GM12878 (cell line): ENCODE measurements at regions not wholly inside any gene's neighbourhood (a gene's known extent, or its start where the extent isn't known, plus 50 kb on each side); places are given as distances from the start of the nearest gene placed in this dataset.

Experiments
- ATAC-seq: fragments of 200-7000 bp; cut with Tn5 transposase; 3 replicates; pipeline ENCODE4 v1.9.1; 2020; ENCODE audit warnings: mild to moderate bottlenecking, moderate library complexity
- BruUV-seq: library from RNA; stranded (reverse); fragments of 400-500 nt; replicated peaks from 2 replicates; lab custom pipeline; 2021; lab: Mats Ljungman, UMichigan
- CTCF ChIA-PET: fragments of 300-600 bp; sonication (Branson Sonifier 250); formaldehyde crosslinking; extraction: SDS; loops from one replicate; lab custom pipeline; 2021; ENCODE audit warnings: inconsistent platforms; lab: Yijun Ruan, JAX
- POLR2A ChIA-PET: fragments of 350-600 bp; formaldehyde crosslinking; extraction: SDS; loops from one replicate; lab custom pipeline; 2021; ENCODE audit warnings: inconsistent platforms; lab: Charles Lee
- RAD21 ChIA-PET: fragments of 300-600 bp; sonication (Branson Sonifier 250); formaldehyde crosslinking; loops from one replicate; lab custom pipeline; 2023; ENCODE audit warnings: antibody characterized with exemption; ENCODE audit not compliant: unreplicated experiment; lab: Charles Lee
- SMC1A ChIA-PET: fragments of 300-600 bp; sonication (Branson Sonifier 250); formaldehyde crosslinking; loops from one replicate; lab custom pipeline; 2023; ENCODE audit not compliant: unreplicated experiment, uncharacterized antibody; lab: Charles Lee
- DNase-seq: peaks from one replicate; pipeline ENCODE4 v3.0.0-alpha.2; 2011; ENCODE audit warnings: low read depth, low spot score
- FAIRE-seq: peaks from 3 replicates; lab custom pipeline; 2011; peaks lifted over from hg19 to GRCh38; lab: Jason Lieb, UNC
- H2AFZ ChIP-seq: 2 replicates; pipeline ENCODE4 v1.6.0; 2011; ENCODE audit warnings: low read depth, low read length, control low read depth; ENCODE audit not compliant: control insufficient read depth
- H3K27ac ChIP-seq: 2 replicates; pipeline ENCODE4 v1.5.1; 2011; ENCODE audit warnings: control low read depth; ENCODE audit not compliant: control insufficient read depth, insufficient read depth
- H3K27me3 ChIP-seq, 2 experiments: replicated peaks in 1 of 2; 2 replicates each; pipeline versions ENCODE4 v1.6.0 to v1.6.1; 2011; ENCODE audit warnings: low read length in 1 of 2; ENCODE audit not compliant: control insufficient read depth in 2 of 2, insufficient read depth in 2 of 2
- H3K36me3 ChIP-seq, 2 experiments: 2 replicates each; pipeline ENCODE4 v1.5.1; 2011; ENCODE audit warnings: low read length in 1 of 2; ENCODE audit not compliant: control insufficient read depth in 2 of 2, insufficient read depth in 2 of 2
- H3K4me1 ChIP-seq: 2 replicates; pipeline ENCODE4 v1.6.1; 2011; ENCODE audit warnings: mild to moderate bottlenecking, low read length, moderate library complexity, mixed read lengths; ENCODE audit not compliant: control insufficient read depth, insufficient read depth
- H3K4me2 ChIP-seq: 2 replicates; pipeline ENCODE4 v1.6.0; 2011; ENCODE audit warnings: control low read depth; ENCODE audit not compliant: control insufficient read depth, insufficient read depth
- H3K4me3 ChIP-seq: fragments of 200-600 bp; sonication (generic); 2 replicates; pipeline ENCODE4 v1.5.1; 2016
- H3K79me2 ChIP-seq: 2 replicates; pipeline ENCODE4 v1.6.0; 2011; ENCODE audit warnings: low read length; ENCODE audit not compliant: control insufficient read depth, insufficient read depth
- H3K9ac ChIP-seq: 2 replicates; pipeline ENCODE4 v1.8.0; 2011; ENCODE audit warnings: low read length, control low read depth, mixed read lengths; ENCODE audit not compliant: control insufficient read depth, insufficient read depth
- H3K9me3 ChIP-seq: replicated peaks from 3 replicates; pipeline ENCODE4 v1.5.1; 2011; ENCODE audit warnings: mild to moderate bottlenecking, low read length; ENCODE audit not compliant: control insufficient read depth, insufficient read depth
- H4K20me1 ChIP-seq: 2 replicates; pipeline ENCODE4 v1.6.0; 2011; ENCODE audit not compliant: control insufficient read depth, insufficient read depth
- HDGF ChIP-seq: fragments of 450-650 bp; IDR thresholded peaks from 2 replicates; pipeline ENCODE4 v1.6.1; 2016; ENCODE audit warnings: antibody characterized with exemption
- KAT2A ChIP-seq: conservative IDR thresholded peaks from 2 replicates; pipeline ENCODE4 v1.6.1; 2011; ENCODE audit warnings: low read depth, low read length; ENCODE audit not compliant: control insufficient read depth
- MLLT1 ChIP-seq: fragments of 450-650 bp; IDR thresholded peaks from 2 replicates; pipeline ENCODE4 v1.6.1; 2016; ENCODE audit warnings: mild to moderate bottlenecking
- MXI1 ChIP-seq: fragments of 150-350 bp; IDR thresholded peaks from 2 replicates; pipeline ENCODE4 v1.6.1; 2011; ENCODE audit warnings: low read depth, mild to moderate bottlenecking, inconsistent platforms, low read length, improper control_type of control experiment
- NBN ChIP-seq: fragments of 450-650 bp; IDR thresholded peaks from 2 replicates; pipeline ENCODE4 v1.6.1; 2016
- RAD21 ChIP-seq: IDR thresholded peaks from 2 replicates; pipeline ENCODE4 v1.6.1; 2011; ENCODE audit warnings: mild to moderate bottlenecking, low read depth, low read length, moderate library complexity; ENCODE audit not compliant: insufficient read depth
- REST ChIP-seq: IDR thresholded peaks from 2 replicates; pipeline ENCODE4 v1.6.1; 2012; ENCODE audit warnings: mild to moderate bottlenecking, low read depth, low read length
- SKIL ChIP-seq: fragments of 450-650 bp; IDR thresholded peaks from 2 replicates; pipeline ENCODE4 v1.6.1; 2017; ENCODE audit warnings: mild to moderate bottlenecking, low read depth, inconsistent platforms; ENCODE audit not compliant: poor library complexity, severe bottlenecking
- SMC3 ChIP-seq: IDR thresholded peaks from 2 replicates; pipeline ENCODE4 v1.6.1; 2011; ENCODE audit warnings: low read length, improper control_type of control experiment, borderline replicate concordance
- SREBF2 ChIP-seq: IDR thresholded peaks from 2 replicates; pipeline ENCODE4 v1.6.1; 2012; ENCODE audit warnings: mild to moderate bottlenecking, low read length
- TCF12 ChIP-seq: IDR thresholded peaks from 2 replicates; pipeline ENCODE4 v1.6.1; 2011; ENCODE audit warnings: low read depth, mild to moderate bottlenecking, low read length
- TCF3 ChIP-seq: IDR thresholded peaks from 2 replicates; pipeline ENCODE4 v1.6.1; 2012; ENCODE audit warnings: low read depth, mild to moderate bottlenecking, low read length, borderline replicate concordance; ENCODE audit not compliant: insufficient read depth
- YY1 ChIP-seq: IDR thresholded peaks from 2 replicates; pipeline ENCODE4 v1.6.1; 2011; ENCODE audit warnings: low read depth, mild to moderate bottlenecking, low read length
- WGBS: methylation state at CpG from one replicate; pipeline ENCODE4 v1.1.6; 2016; ENCODE audit warnings: low lambda C conversion rate; ENCODE audit not compliant: insufficient replicate concordance, insufficient coverage; ENCODE audit errors: missing lambda C conversion rate; 5-methylcytosine and 5-hydroxymethylcytosine counted together
- in situ Hi-C: fragments of 300-500 bp; cut with MboI; formaldehyde crosslinking; loops from 9 replicates; pipeline ENCODE4 v1.14.3; 2018; ENCODE audit warnings: mixed read lengths
- intact Hi-C: fragments of 100-400 bp; cut with micrococcal nuclease; formaldehyde crosslinking; loops from one replicate; pipeline ENCODE4 v1.14.2; 2022; ENCODE audit not compliant: unreplicated experiment

GRCh38 chr7:65219623-65220022 lies 154.0 kb upstream of the ZNF92 start (continued):
- TF ChIP-seq SKIL, result no peak
- TF ChIP-seq REST, result no peak

GRCh38 chr7:65216469-65216868 lies 157.2 kb upstream of the ZNF92 start:
- intact Hi-C loops, result loop anchor here (1.0 kb wide), 1 partner anchor 91 kb away; no protein-coding TSS in a partner anchor
- Histone ChIP-seq H3K9me3 (no peaks in the 10 kb centered on the region), H3K4me2 (no peak overlapping the region), H3K36me3 (no peaks in the 10 kb centered on the region), H3K4me1 (no peaks in the 10 kb centered on the region), H4K20me1 (no peaks in the 10 kb centered on the region), H3K27ac (no peak overlapping the region), H2AFZ (no peak overlapping the region), H3K9ac (no peak overlapping the region), H3K79me2 (no peaks in the 10 kb centered on the region), H3K27me3 (no peaks in the 10 kb centered on the region), H3K4me3 (no peak overlapping the region)
- ChIA-PET RAD21 (interaction anchor here (0.6 to 2.1 kb wide), 4 partner anchors 84 to 309 kb away, joined by 3 to 33 read pairs (median 4); no protein-coding TSS in a partner anchor), POLR2A (no interaction called here), SMC1A (interaction anchor here (0.6 to 2.5 kb wide), 2 partner anchors 83 to 91 kb away, joined by 3 to 17 read pairs; no protein-coding TSS in a partner anchor), CTCF (interaction anchor here (0.6 to 2.2 kb wide), 8 partner anchors 14 to 268 kb away, joined by 3 to 67 read pairs (median 4); no protein-coding TSS in a partner anchor)
- FAIRE-seq (peak; percentile 74), ATAC-seq (peak; percentile 91), DNase-seq (no peak)
- no TSS peak for BruUV-seq
- 1% methylated on average over 8 of the region's 8 CpGs for WGBS
- in situ Hi-C loops, result no loop called here
- TF ChIP-seq SMC3, result peak; percentile 76
- TF ChIP-seq RAD21, result peak; percentile 74
- no peak for TF ChIP-seq SREBF2
- TF ChIP-seq TCF12, result peak; percentile 65; the same call in 1 of the 2 replicates
- no peak for TF ChIP-seq MXI1
- TF ChIP-seq NBN, result peak; percentile 76
- peak; percentile 71; the same call in 1 of the 2 replicates for TF ChIP-seq MLLT1
- TF ChIP-seq KAT2A, result no peak
- no peak for TF ChIP-seq TCF3
- TF ChIP-seq HDGF, result 0 out of 2 replicates have a peak, but pooled peaks have one; percentile 46
- peak; percentile 51; the same call in 1 of the 2 replicates for TF ChIP-seq YY1
